ENCODE measurements at regions not wholly inside any gene's neighbourhood (a gene's known extent, or its start where the extent isn't known, plus 50 kb on each side); places are given as distances from the start of the nearest gene placed in this dataset.
"Not testable (repeated sequence)": the region's sequence is repeated elsewhere in the genome, so short reads cannot be mapped to it uniquely, and the experiment has no call there.

GRCh38 chr4:128450326-128451120 is 162.9 kb upstream of the PGRMC2 start:
- Histone ChIP-seq H3K79me2 (ENCODE audit: insufficient read depth) (no peaks in the 10 kb centered on the region), H2AFZ (no peak overlapping the region), H3K9me3 (ENCODE audit: low read depth) (no peaks in the 10 kb centered on the region), H4K20me1 (ENCODE audit: insufficient read depth) (no peaks in the 10 kb centered on the region), H3K9ac (no peak overlapping the region), H3K4me2 (ENCODE audit: unreplicated experiment) (no peak overlapping the region), H3K27me3 (replicated peaks; ENCODE audit: insufficient read depth) (no peaks in the 10 kb centered on the region), H3K27ac (no peak overlapping the region), H3K36me3 (ENCODE audit: low read depth) (no peaks in the 10 kb centered on the region), H3K9me2 (ENCODE audit: insufficient read depth) (no peaks in the 10 kb centered on the region), H3K4me1 (ENCODE audit: insufficient read depth) (peaks cover 42% of the 10 kb centered on the region), H3F3A (ENCODE audit: insufficient read depth) (peaks cover 18% of the 10 kb centered on the region), H3K4me3 (no peak overlapping the region)
- in situ Hi-C loops (cut with MboI): loop anchor here (10.0 kb wide), 2 partner anchors 354 to 414 kb away; partner anchors contain the start of gene JADE1
- no peak for DNase-seq
- TF ChIP-seq EZH2phosphoT487 (IDR thresholded peaks at IDR 0.05; ENCODE audit: insufficient read depth, low read depth): no peak
- no peak for TF ChIP-seq EZH2 (IDR thresholded peaks at IDR 0.05; ENCODE audit: insufficient read depth, poor library complexity, severe bottlenecking)
- 77 to 80% methylated on average over 5 of the region's 5 CpGs for WGBS, 2 experiments (ENCODE audit: low coverage in 1 of 2, low lambda C conversion rate in 2 of 2, missing lambda C conversion rate in 2 of 2)

- Histone ChIP-seq H3K27ac (no peak overlapping the region), H3K9me3 (ENCODE audit: low read depth) (no peaks in the 10 kb centered on the region), H3K4me1 (ENCODE audit: insufficient read depth) (peaks cover 30% of the 10 kb centered on the region), H3K36me3 (ENCODE audit: low read depth) (peaks cover 3% of the 10 kb centered on the region; the same call in 1 of the 2 replicates), H2AFZ (no peak overlapping the region), H3K9me2 (ENCODE audit: insufficient read depth) (no peaks in the 10 kb centered on the region), H3K4me3 (no peak overlapping the region), H3K79me2 (ENCODE audit: insufficient read depth) (no peaks in the 10 kb centered on the region), H3K4me2 (ENCODE audit: unreplicated experiment) (no peak overlapping the region), H4K20me1 (ENCODE audit: insufficient read depth) (no peaks in the 10 kb centered on the region), H3K9ac (no peak overlapping the region), H3F3A (ENCODE audit: insufficient read depth) (peaks cover 7% of the 10 kb centered on the region; the same call in 1 of the 2 replicates), H3K27me3 (replicated peaks; ENCODE audit: insufficient read depth) (no peaks in the 10 kb centered on the region)
- 26 to 29% methylated on average over 1 of the region's 1 CpG for WGBS, 2 experiments (ENCODE audit: low coverage in 1 of 2, low lambda C conversion rate in 2 of 2, missing lambda C conversion rate in 2 of 2)
- DNase-seq: no peak
- in situ Hi-C loops (cut with MboI): no loop called here
- TF ChIP-seq EZH2phosphoT487 (IDR thresholded peaks at IDR 0.05; ENCODE audit: insufficient read depth, low read depth): no peak
- no peak for TF ChIP-seq EZH2 (IDR thresholded peaks at IDR 0.05; ENCODE audit: insufficient read depth, poor library complexity, severe bottlenecking)
Measured at GRCh38 chr4:128449251-128449650, 161.6 kb upstream of the PGRMC2 start.

- Histone ChIP-seq H3K4me2 (ENCODE audit: unreplicated experiment) (no peak overlapping the region), H3K4me1 (ENCODE audit: insufficient read depth) (no peaks in the 10 kb centered on the region), H3K27ac (no peak overlapping the region), H3K9ac (no peak overlapping the region), H3K27me3 (replicated peaks; ENCODE audit: insufficient read depth) (no peaks in the 10 kb centered on the region), H2AFZ (no peak overlapping the region), H3F3A (ENCODE audit: insufficient read depth) (no peaks in the 10 kb centered on the region), H3K36me3 (ENCODE audit: low read depth) (peaks cover 7% of the 10 kb centered on the region; the same call in 1 of the 2 replicates), H3K79me2 (ENCODE audit: insufficient read depth) (no peaks in the 10 kb centered on the region), H3K4me3 (no peak overlapping the region), H3K9me3 (ENCODE audit: low read depth) (no peaks in the 10 kb centered on the region), H3K9me2 (ENCODE audit: insufficient read depth) (no peaks in the 10 kb centered on the region), H4K20me1 (ENCODE audit: insufficient read depth) (no peaks in the 10 kb centered on the region)
- no peak for TF ChIP-seq EZH2phosphoT487 (IDR thresholded peaks at IDR 0.05; ENCODE audit: insufficient read depth, low read depth)
- DNase-seq: no peak
- 84 to 87% methylated on average over 3 of the region's 3 CpGs for WGBS, 2 experiments (ENCODE audit: low coverage in 1 of 2, low lambda C conversion rate in 2 of 2, missing lambda C conversion rate in 2 of 2)
- in situ Hi-C loops (cut with MboI): no loop called here
Measured at GRCh38 chr4:128444544-128445302, 157.1 kb upstream of the PGRMC2 start.

GRCh38 chr4:128440923-128441322 is 153.3 kb upstream of the PGRMC2 start:
- H3K9me3 ChIP-seq (ENCODE audit: low read depth): no peaks in the 10 kb centered on the region
- peaks cover 7% of the 10 kb centered on the region; the same call in 1 of the 2 replicates for H3K36me3 ChIP-seq (ENCODE audit: low read depth)
- H3K79me2 ChIP-seq (ENCODE audit: insufficient read depth): no peaks in the 10 kb centered on the region
- no peak overlapping the region for H2AFZ ChIP-seq
- TF ChIP-seq EZH2 (IDR thresholded peaks at IDR 0.05; ENCODE audit: insufficient read depth, poor library complexity, severe bottlenecking) (no peak), EZH2phosphoT487 (IDR thresholded peaks at IDR 0.05; ENCODE audit: insufficient read depth, low read depth) (no peak)
- no peaks in the 10 kb centered on the region for H3K9me2 ChIP-seq (ENCODE audit: insufficient read depth)
- H3K4me1 ChIP-seq (ENCODE audit: insufficient read depth): no peaks in the 10 kb centered on the region
- no peak overlapping the region for H3K9ac ChIP-seq
- no peak for DNase-seq
- 63 to 67% methylated on average over 4 of the region's 4 CpGs for WGBS, 2 experiments (ENCODE audit: low coverage in 1 of 2, low lambda C conversion rate in 2 of 2, missing lambda C conversion rate in 2 of 2)
- no peaks in the 10 kb centered on the region for H4K20me1 ChIP-seq (ENCODE audit: insufficient read depth)
- H3K27me3 ChIP-seq (replicated peaks; ENCODE audit: insufficient read depth): no peaks in the 10 kb centered on the region
- H3K4me2 ChIP-seq (ENCODE audit: unreplicated experiment): no peak overlapping the region
- no peak overlapping the region for H3K4me3 ChIP-seq
- no peaks in the 10 kb centered on the region for H3F3A ChIP-seq (ENCODE audit: insufficient read depth)
- in situ Hi-C loops (cut with MboI): no loop called here
- no peak overlapping the region for H3K27ac ChIP-seq

- H2AFZ ChIP-seq; in situ Hi-C loops (cut with MboI); H3K4me2 ChIP-seq (ENCODE audit: unreplicated experiment); H3K9ac ChIP-seq; H3K9me3 ChIP-seq (ENCODE audit: low read depth); H3K4me1 ChIP-seq (ENCODE audit: insufficient read depth); H3K27ac ChIP-seq; H4K20me1 ChIP-seq (ENCODE audit: insufficient read depth); H3K9me2 ChIP-seq (ENCODE audit: insufficient read depth); H3K36me3 ChIP-seq (ENCODE audit: low read depth); H3K4me3 ChIP-seq; DNase-seq; H3K27me3 ChIP-seq (replicated peaks; ENCODE audit: insufficient read depth); H3F3A ChIP-seq (ENCODE audit: insufficient read depth); H3K79me2 ChIP-seq (ENCODE audit: insufficient read depth): not testable (repeated sequence)
- WGBS, 2 experiments (ENCODE audit: low coverage in 1 of 2, low lambda C conversion rate in 2 of 2, missing lambda C conversion rate in 2 of 2): 84 to 87% methylated on average over 8 of the region's 8 CpGs
Measured at GRCh38 chr4:128437023-128437422, 149.4 kb upstream of the PGRMC2 start.

- WGBS, 2 experiments (ENCODE audit: low coverage in 1 of 2, low lambda C conversion rate in 2 of 2, missing lambda C conversion rate in 2 of 2): 87 to 92% methylated on average over 2 of the region's 2 CpGs
- H3K4me3 ChIP-seq: not testable (repeated sequence)
Measured at GRCh38 chr4:128429023-128429613, 141.5 kb upstream of the PGRMC2 start.

More at GRCh38 chr4:128429023-128429613, 141.5 kb upstream of the PGRMC2 start:
- DNase-seq; H3K9ac ChIP-seq; H3K9me3 ChIP-seq (ENCODE audit: low read depth); H3K9me2 ChIP-seq (ENCODE audit: insufficient read depth); H3K36me3 ChIP-seq (ENCODE audit: low read depth); H3K79me2 ChIP-seq (ENCODE audit: insufficient read depth); in situ Hi-C loops (cut with MboI); H2AFZ ChIP-seq; H4K20me1 ChIP-seq (ENCODE audit: insufficient read depth); H3K4me2 ChIP-seq (ENCODE audit: unreplicated experiment); H3K27me3 ChIP-seq (replicated peaks; ENCODE audit: insufficient read depth); H3K27ac ChIP-seq: not testable (repeated sequence)
- Histone ChIP-seq H3K4me1 (ENCODE audit: insufficient read depth) (peaks cover 23% of the 10 kb centered on the region), H3F3A (ENCODE audit: insufficient read depth) (peaks cover 17% of the 10 kb centered on the region)

All from GM23248 (cell line).